Right renal cortex interstitium (tissue), 3 donors: ENCODE measurements at regions not wholly inside any gene's neighbourhood (a gene's known extent, or its start where the extent isn't known, plus 50 kb on each side); places are given as distances from the start of the nearest gene placed in this dataset.

ENCODE experiments used
- DNase-seq, 3 donors: peaks; one replicate each; pipeline ENCODE4 v3.0.0-alpha.2; 2013; ENCODE audit warnings: low read depth in 3 of 3, low spot score in 2 of 3

GRCh38 chr3:34008836-34009809 lies 210.7 kb downstream of the PDCD6IP start:
- no peak for DNase-seq

GRCh38 chr3:34011171-34012101 lies 213.0 kb downstream of the PDCD6IP start:
- DNase-seq = no peak

GRCh38 chr3:34012102-34012461 lies 213.7 kb downstream of the PDCD6IP start:
- no peak for DNase-seq

GRCh38 chr3:34013818-34014570 lies 215.6 kb downstream of the PDCD6IP start:
- no peak for DNase-seq

- DNase-seq = no peak
These were observed 217.0 kb downstream of the PDCD6IP start for GRCh38 chr3:34015204-34016142.

GRCh38 chr3:34016925-34017587 lies 218.6 kb downstream of the PDCD6IP start:
- DNase-seq = no peak

GRCh38 chr3:34017757-34018156 lies 219.3 kb downstream of the PDCD6IP start:
- DNase-seq = no peak

GRCh38 chr3:34019158-34019557 lies 220.7 kb downstream of the PDCD6IP start:
- DNase-seq = no peak

- no peak for DNase-seq
These were observed 221.7 kb downstream of the PDCD6IP start for GRCh38 chr3:34020170-34020569.

GRCh38 chr3:34020726-34021680 lies 222.6 kb downstream of the PDCD6IP start:
- DNase-seq = no peak

- DNase-seq = no peak
These were observed 223.7 kb downstream of the PDCD6IP start for GRCh38 chr3:34022147-34022546.

- no peak for DNase-seq
These were observed 226.2 kb downstream of the PDCD6IP start for GRCh38 chr3:34024447-34025240.

- DNase-seq = no peak
These were observed 235.4 kb downstream of the PDCD6IP start for GRCh38 chr3:34033839-34034238.

GRCh38 chr3:34034840-34035239 lies 236.4 kb downstream of the PDCD6IP start:
- no peak for DNase-seq

GRCh38 chr3:34035775-34036174 lies 237.3 kb downstream of the PDCD6IP start:
- no peak for DNase-seq

GRCh38 chr3:34037260-34037659 lies 238.8 kb downstream of the PDCD6IP start:
- DNase-seq = no peak

- no peak for DNase-seq
These were observed 239.7 kb downstream of the PDCD6IP start for GRCh38 chr3:34038131-34038530.
